ENCODE measurements at regions not wholly inside any gene's neighbourhood (a gene's known extent, or its start where the extent isn't known, plus 50 kb on each side); places are given as distances from the start of the nearest gene placed in this dataset.

DNA sequence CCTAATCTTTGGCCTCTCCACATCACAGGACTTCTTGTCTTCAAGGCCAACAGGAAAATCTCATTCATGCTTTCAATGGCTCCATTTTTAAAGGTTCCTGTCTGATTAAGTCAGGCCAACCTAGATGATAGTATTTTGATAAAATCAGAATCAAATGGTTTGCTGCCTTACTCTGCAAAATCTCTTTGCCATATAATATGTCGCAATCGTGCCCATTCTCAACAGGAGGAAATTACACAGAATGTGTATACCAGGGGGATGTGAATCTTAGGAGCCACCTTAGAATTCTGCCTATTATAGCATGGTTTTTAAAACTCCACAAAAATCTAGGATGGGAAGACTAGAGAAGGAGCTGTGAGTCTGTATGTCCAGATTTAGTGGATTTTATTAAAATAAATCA is 612.9 kb upstream of the MAN1A1 start:
- no peak overlapping the region for H3K27ac ChIP-seq
- TF ChIP-seq POLR2A (IDR thresholded peaks at IDR 0.05) (no peak), POLR2AphosphoS5 (IDR thresholded peaks at IDR 0.05) (no peak)
- TF ChIP-seq, protein P1, sequence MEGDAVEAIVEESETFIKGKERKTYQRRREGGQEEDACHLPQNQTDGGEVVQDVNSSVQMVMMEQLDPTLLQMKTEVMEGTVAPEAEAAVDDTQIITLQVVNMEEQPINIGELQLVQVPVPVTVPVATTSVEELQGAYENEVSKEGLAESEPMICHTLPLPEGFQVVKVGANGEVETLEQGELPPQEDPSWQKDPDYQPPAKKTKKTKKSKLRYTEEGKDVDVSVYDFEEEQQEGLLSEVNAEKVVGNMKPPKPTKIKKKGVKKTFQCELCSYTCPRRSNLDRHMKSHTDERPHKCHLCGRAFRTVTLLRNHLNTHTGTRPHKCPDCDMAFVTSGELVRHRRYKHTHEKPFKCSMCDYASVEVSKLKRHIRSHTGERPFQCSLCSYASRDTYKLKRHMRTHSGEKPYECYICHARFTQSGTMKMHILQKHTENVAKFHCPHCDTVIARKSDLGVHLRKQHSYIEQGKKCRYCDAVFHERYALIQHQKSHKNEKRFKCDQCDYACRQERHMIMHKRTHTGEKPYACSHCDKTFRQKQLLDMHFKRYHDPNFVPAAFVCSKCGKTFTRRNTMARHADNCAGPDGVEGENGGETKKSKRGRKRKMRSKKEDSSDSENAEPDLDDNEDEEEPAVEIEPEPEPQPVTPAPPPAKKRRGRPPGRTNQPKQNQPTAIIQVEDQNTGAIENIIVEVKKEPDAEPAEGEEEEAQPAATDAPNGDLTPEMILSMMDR (IDR thresholded peaks at IDR 0.05 in 8 of 11, conservative IDR thresholded peaks at IDR 0.05 in 3 of 11) = no peak
- no peaks in the 10 kb centered on the region for H3K36me3 ChIP-seq
- H3K4me1 ChIP-seq = no peaks in the 10 kb centered on the region
- no peak for DNase-seq
- H3K9me3 ChIP-seq = no peaks in the 10 kb centered on the region
- 64 to 75% (median 68%) methylated on average over 2 of the region's 2 CpGs for WGBS, 5 donors
- intact Hi-C loops (cut with DNase I; ENCODE audit: low total_unique reads) = loop anchor here (10.0 kb wide), 1 partner anchor 198 kb away; no protein-coding TSS in a partner anchor
- H3K27me3 ChIP-seq (replicated peaks in 1 of 7) = no peaks in the 10 kb centered on the region
- no peak overlapping the region for H3K4me3 ChIP-seq

DNA sequence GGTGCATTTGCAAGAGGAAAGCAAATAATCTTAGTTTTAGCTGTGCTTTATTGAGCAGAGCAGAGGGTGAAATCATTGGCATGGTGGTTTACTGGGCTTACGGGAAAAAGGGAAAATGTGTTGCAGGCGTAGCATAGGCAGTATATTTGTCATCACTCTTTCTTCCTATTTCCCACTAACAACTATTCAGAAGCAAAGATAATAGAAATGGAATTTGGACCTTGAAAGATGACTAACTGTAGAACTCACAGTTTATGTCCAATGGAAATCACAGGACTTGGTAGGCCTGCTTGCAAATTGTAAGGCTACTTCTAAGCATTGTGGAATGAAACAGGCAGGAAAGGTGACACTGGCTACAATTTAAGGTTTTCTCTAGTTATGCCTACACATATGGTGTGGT is 611.9 kb upstream of the MAN1A1 start:
- TF ChIP-seq POLR2AphosphoS5 (IDR thresholded peaks at IDR 0.05) (no peak), POLR2A (IDR thresholded peaks at IDR 0.05) (no peak)
- TF ChIP-seq, protein P1 (IDR thresholded peaks at IDR 0.05 in 8 of 11, conservative IDR thresholded peaks at IDR 0.05 in 3 of 11) = no peak
- Histone ChIP-seq H3K9me3 (no peaks in the 10 kb centered on the region), H3K36me3 (no peaks in the 10 kb centered on the region), H3K4me1 (no peaks in the 10 kb centered on the region), H3K27ac (no peak overlapping the region), H3K4me3 (no peak overlapping the region), H3K27me3 (replicated peaks in 1 of 7) (no peaks in the 10 kb centered on the region)
- intact Hi-C loops (cut with DNase I; ENCODE audit: low total_unique reads) = loop anchor here (10.0 kb wide), 1 partner anchor 197 kb away; no protein-coding TSS in a partner anchor
- WGBS, 5 donors = 91 to 97% (median 95%) methylated on average over 2 of the region's 2 CpGs
- DNase-seq = no peak

DNA sequence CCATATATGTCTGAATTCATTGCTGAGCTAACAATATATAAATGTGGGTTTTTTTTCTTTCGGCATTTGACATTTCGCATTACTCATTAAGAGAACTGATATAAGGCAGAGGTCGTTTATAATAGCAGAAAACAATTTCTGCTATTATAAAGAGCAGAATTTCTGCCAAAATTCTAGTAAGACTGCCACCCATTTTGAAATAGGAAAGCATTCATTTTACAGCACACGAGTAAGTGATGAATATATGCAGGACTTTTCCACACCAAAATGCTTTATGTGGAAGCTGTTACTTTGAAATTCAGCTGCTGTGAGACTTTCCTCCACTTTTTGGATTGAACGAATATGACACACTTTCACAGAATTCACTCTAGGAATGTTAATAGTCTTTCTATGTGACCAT is 610.9 kb upstream of the MAN1A1 start:
- WGBS, 5 donors = 70 to 84% (median 81%) methylated on average over 5 of the region's 5 CpGs

DNA sequence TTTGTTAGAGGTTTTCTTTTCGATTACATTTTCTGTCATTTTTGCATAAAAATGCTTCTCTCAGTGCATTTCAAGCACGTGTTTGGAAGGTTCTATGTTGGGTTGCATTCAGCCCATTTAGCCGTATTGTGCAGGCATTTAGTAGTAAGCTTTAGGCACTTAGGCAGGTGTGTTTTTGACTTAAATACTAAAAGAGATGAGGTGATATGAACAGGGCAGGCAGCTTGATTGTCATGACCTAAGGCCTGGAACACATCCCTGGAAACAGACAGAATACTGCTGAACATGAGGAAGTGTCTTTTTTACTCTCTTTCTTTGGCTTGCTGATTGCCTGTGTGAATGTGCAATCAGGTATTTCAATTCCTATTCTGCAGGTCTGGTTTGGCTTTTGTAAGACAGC is 610.5 kb upstream of the MAN1A1 start:
- Histone ChIP-seq H3K27ac (no peak overlapping the region), H3K36me3 (no peaks in the 10 kb centered on the region), H3K27me3 (replicated peaks in 1 of 7) (no peaks in the 10 kb centered on the region), H3K9me3 (no peaks in the 10 kb centered on the region), H3K4me1 (no peaks in the 10 kb centered on the region), H3K4me3 (no peak overlapping the region)
- 70 to 87% (median 82%) methylated on average over 3 of the region's 3 CpGs for WGBS, 5 donors
- DNase-seq = no peak
- intact Hi-C loops (cut with DNase I; ENCODE audit: low total_unique reads) = loop anchor here (10.0 kb wide), 1 partner anchor 195 kb away; no protein-coding TSS in a partner anchor
- TF ChIP-seq POLR2AphosphoS5 (IDR thresholded peaks at IDR 0.05) = no peak
- no peak for TF ChIP-seq POLR2A (IDR thresholded peaks at IDR 0.05)
- TF ChIP-seq, protein P1 (IDR thresholded peaks at IDR 0.05 in 8 of 11, conservative IDR thresholded peaks at IDR 0.05 in 3 of 11) = no peak

More for the DNA sequence above, 610.9 kb upstream of the MAN1A1 start:
- Histone ChIP-seq H3K27me3 (replicated peaks in 1 of 7) (no peaks in the 10 kb centered on the region), H3K4me1 (no peaks in the 10 kb centered on the region), H3K9me3 (no peaks in the 10 kb centered on the region), H3K4me3 (no peak overlapping the region), H3K27ac (no peak overlapping the region), H3K36me3 (no peaks in the 10 kb centered on the region)
- DNase-seq = no peak
- intact Hi-C loops (cut with DNase I; ENCODE audit: low total_unique reads) = loop anchor here (10.0 kb wide), 1 partner anchor 196 kb away; no protein-coding TSS in a partner anchor
- TF ChIP-seq, protein P1 (IDR thresholded peaks at IDR 0.05 in 8 of 11, conservative IDR thresholded peaks at IDR 0.05 in 3 of 11) = no peak
- no peak for TF ChIP-seq POLR2A (IDR thresholded peaks at IDR 0.05)
- TF ChIP-seq POLR2AphosphoS5 (IDR thresholded peaks at IDR 0.05) = no peak

All from spleen (tissue), 11 donors.